HepG2 (cell line): ENCODE measurements at regions not wholly inside any gene's neighbourhood (a gene's known extent, or its start where the extent isn't known, plus 50 kb on each side); places are given as distances from the start of the nearest gene placed in this dataset.

ENCODE experiments used
- ATAC-seq: fragments of 200-7000 bp; cut with Tn5 transposase; 3 replicates; pipeline ENCODE4 v1.9.1; 2020; ENCODE audit warnings: mild to moderate bottlenecking, moderate library complexity
- BruUV-seq: library from RNA; stranded (reverse); fragments of 400-500 nt; replicated peaks from 2 replicates; lab custom pipeline; 2021; lab: Mats Ljungman, UMichigan
- CTCF ChIA-PET: fragments of 300-600 bp; formaldehyde crosslinking; extraction: SDS; loops from one replicate; lab custom pipeline; 2021; ENCODE audit warnings: low total read pairs, inconsistent platforms, low intra/inter-chr PET ratio; lab: Yijun Ruan, JAX
- POLR2A ChIA-PET: fragments of 350-600 bp; sonication (Branson Sonifier 250); formaldehyde crosslinking; loops from one replicate; lab custom pipeline; 2020; ENCODE audit warnings: antibody characterized with exemption, inconsistent platforms; lab: Yijun Ruan, JAX
- DNase-seq: peaks from one replicate; pipeline ENCODE4 v3.0.0-alpha.2; 2015; ENCODE audit warnings: low spot score
- FAIRE-seq: peaks from 3 replicates; lab custom pipeline; 2011; peaks lifted over from hg19 to GRCh38; lab: Jason Lieb, UNC
- H2AFZ ChIP-seq: one replicate; pipeline ENCODE4 v1.6.1; 2011; ENCODE audit warnings: low read length, inconsistent platforms
- H3K27ac ChIP-seq: fragments of 300-600 bp; 3 replicates; pipeline ENCODE4 v1.8.0; 2011; ENCODE audit warnings: mixed run types, mild to moderate bottlenecking, mixed read lengths, low read length, inconsistent platforms; ENCODE audit not compliant: insufficient read depth; ENCODE audit errors: extremely low read length
- H3K27me3 ChIP-seq, 2 experiments: fragments of 200-600 bp in 1 of 2; 2 replicates in 1 of 2; 3 replicates in 1 of 2; pipeline versions ENCODE4 v1.6.0 to v1.8.0; 2011; ENCODE audit warnings: low read length in 2 of 2, mild to moderate bottlenecking in 2 of 2, moderate library complexity in 2 of 2, inconsistent platforms in 1 of 2; ENCODE audit not compliant: insufficient read depth in 2 of 2, control insufficient read depth in 1 of 2
- H3K36me3 ChIP-seq, 2 experiments: fragments of 200-600 bp in 1 of 2; replicated peaks in 1 of 2; 2 replicates in 1 of 2; 3 replicates in 1 of 2; pipeline versions ENCODE4 v1.5.1 to v1.8.0; 2011; ENCODE audit warnings: low read length in 2 of 2, inconsistent platforms in 1 of 2; ENCODE audit not compliant: insufficient read depth in 2 of 2, control insufficient read depth in 1 of 2
- H3K4me1 ChIP-seq: 2 replicates; pipeline ENCODE4 v1.5.1; 2012; ENCODE audit warnings: low read length, inconsistent platforms; ENCODE audit not compliant: insufficient read depth
- H3K4me2 ChIP-seq: 2 replicates; pipeline ENCODE4 v1.6.0; 2011; ENCODE audit warnings: low read depth, low read length, inconsistent platforms
- H3K4me3 ChIP-seq, 3 experiments: fragments of 200-600 bp in 1 of 3; sonication (generic), shearing (Covaris generic) in 1 of 3; replicated peaks in 1 of 3; 2 replicates each; pipeline ENCODE4 v1.5.1; 2011 to 2016; ENCODE audit warnings: low read length in 3 of 3, inconsistent platforms in 2 of 3, low read depth in 2 of 3, mild to moderate bottlenecking in 2 of 3, control low read depth in 1 of 3, mixed read lengths in 1 of 3; ENCODE audit not compliant: insufficient read depth in 1 of 3
- H3K79me2 ChIP-seq: one replicate; pipeline ENCODE4 v1.6.1; 2011; ENCODE audit warnings: low read length, inconsistent platforms; ENCODE audit not compliant: insufficient read depth
- H3K9ac ChIP-seq: 2 replicates; pipeline ENCODE4 v1.6.0; 2011; ENCODE audit warnings: mild to moderate bottlenecking, low read depth, low read length, inconsistent platforms; ENCODE audit not compliant: insufficient read depth
- H3K9me3 ChIP-seq: 2 replicates; pipeline ENCODE4 v1.5.1; 2012; ENCODE audit warnings: mild to moderate bottlenecking, low read length
- H4K20me1 ChIP-seq: 2 replicates; pipeline ENCODE4 v1.6.0; 2011; ENCODE audit warnings: inconsistent platforms, mild to moderate bottlenecking, low read length, moderate library complexity; ENCODE audit not compliant: insufficient read depth
- ARID4A ChIP-seq: sonication (generic); formaldehyde crosslinking; IDR thresholded peaks from 2 replicates; pipeline ENCODE4 v1.5.0; 2020; ENCODE audit warnings: mild to moderate bottlenecking, missing genetic modification reagents, borderline replicate concordance
- ASH2L ChIP-seq: fragments of 300-600, 200-600 bp; sonication (generic); IDR thresholded peaks from 2 replicates; pipeline ENCODE4 v1.7.0; 2017; ENCODE audit warnings: low read depth, mild to moderate bottlenecking, moderate library complexity, mixed read lengths, low read length; ENCODE audit not compliant: insufficient read length
- DNMT1 ChIP-seq: sonication (generic); formaldehyde crosslinking; IDR thresholded peaks from 2 replicates; pipeline ENCODE4 v1.5.1; 2020; ENCODE audit warnings: mild to moderate bottlenecking, missing genetic modification reagents
- KDM5B ChIP-seq: sonication (generic); formaldehyde crosslinking; IDR thresholded peaks from 2 replicates; pipeline ENCODE4 v1.4.0; 2020; ENCODE audit warnings: missing genetic modification reagents, mild to moderate bottlenecking, borderline replicate concordance
- NAIF1 ChIP-seq: sonication (generic); formaldehyde crosslinking; IDR thresholded peaks from 2 replicates; pipeline ENCODE4 v1.5.0; 2020; ENCODE audit warnings: mild to moderate bottlenecking, missing genetic modification reagents, borderline replicate concordance
- NFE2L2 ChIP-seq: fragments of 150-350 bp; IDR thresholded peaks from 2 replicates; pipeline ENCODE4 v1.6.1; 2014; ENCODE audit warnings: low read length
- NFIC ChIP-seq: IDR thresholded peaks from 2 replicates; pipeline ENCODE4 v1.6.1; 2012; ENCODE audit warnings: mild to moderate bottlenecking, low read length, inconsistent platforms
- ZBTB44 ChIP-seq: sonication (generic); formaldehyde crosslinking; IDR thresholded peaks from 2 replicates; pipeline ENCODE4 v1.4.0; 2020; ENCODE audit warnings: missing genetic modification reagents
- ZFP90 ChIP-seq: sonication (generic); formaldehyde crosslinking; IDR thresholded peaks from 2 replicates; pipeline ENCODE4 v1.8.0; 2022; ENCODE audit warnings: missing genetic modification reagents, mild to moderate bottlenecking, inconsistent platforms, borderline replicate concordance
- ZNF12 ChIP-seq: sonication (generic); formaldehyde crosslinking; IDR thresholded peaks from 2 replicates; pipeline ENCODE4 v1.5.0; 2020; ENCODE audit warnings: missing genetic modification reagents
- ZNF552 ChIP-seq: sonication (generic); formaldehyde crosslinking; IDR thresholded peaks from 2 replicates; pipeline ENCODE4 v1.9.0; 2022; ENCODE audit warnings: missing genetic modification reagents, mild to moderate bottlenecking, borderline replicate concordance
- ZNF614 ChIP-seq: IDR thresholded peaks from 2 replicates; pipeline ENCODE4 v1.6.1; 2018; ENCODE audit warnings: missing biosample characterization, missing genetic modification reagents, inconsistent platforms, borderline replicate concordance
- ZZZ3 ChIP-seq: sonication (generic); formaldehyde crosslinking; IDR thresholded peaks from 2 replicates; pipeline ENCODE4 v1.4.0; 2020; ENCODE audit warnings: missing genetic modification reagents, mild to moderate bottlenecking, borderline replicate concordance
- WGBS: methylation state at CpG from one replicate; pipeline ENCODE4 v1.1.6; 2017; ENCODE audit warnings: low lambda C conversion rate; 5-methylcytosine and 5-hydroxymethylcytosine counted together
- in situ Hi-C: cut with HindIII; loops from 2 replicates; pipeline ENCODE4 v1.10.0; 2017; ENCODE audit warnings: low pct_unique_long_range_greater_than_20kb; ENCODE audit not compliant: extremely low pct_ligation_motif_present
- intact Hi-C: fragments of 100-400 bp; cut with micrococcal nuclease; formaldehyde crosslinking; loops from one replicate; pipeline ENCODE4 v1.10.0; 2022; ENCODE audit not compliant: unreplicated experiment

- DNase-seq (no peak), ATAC-seq (no peak), FAIRE-seq (no peak)
- Histone ChIP-seq H3K27me3 (no peaks in the 10 kb centered on the region), H3K27ac (no peak overlapping the region), H3K9me3 (peaks cover 93% of the 10 kb centered on the region), H3K4me3 (no peak overlapping the region), H3K4me2 (no peak overlapping the region), H3K4me1 (no peaks in the 10 kb centered on the region), H3K36me3 (no peaks in the 10 kb centered on the region), H4K20me1 (no peaks in the 10 kb centered on the region), H3K9ac (no peak overlapping the region), H2AFZ (no peak overlapping the region), H3K79me2 (no peaks in the 10 kb centered on the region)
- POLR2A ChIA-PET = no interaction called here
- 3% methylated on average over 2 of the region's 2 CpGs for WGBS
- in situ Hi-C loops (no loop called here), intact Hi-C loops (no loop called here)
- BruUV-seq = no TSS peak
- no peak for TF ChIP-seq DNMT1 (CRISPR knock-in tag)
- no peak for TF ChIP-seq ZNF552 (CRISPR knock-in tag)
- CTCF ChIA-PET = no interaction called here
Measured at GRCh38 chr21:22063140-22063539, 1064.9 kb downstream of the NCAM2 start.

- Histone ChIP-seq H3K27ac (no peak overlapping the region), H3K4me3 (no peak overlapping the region), H3K79me2 (no peaks in the 10 kb centered on the region), H3K4me1 (no peaks in the 10 kb centered on the region), H3K9me3 (peaks cover 83% of the 10 kb centered on the region), H3K4me2 (no peak overlapping the region), H3K9ac (no peak overlapping the region), H2AFZ (no peak overlapping the region), H3K36me3 (no peaks in the 10 kb centered on the region), H4K20me1 (no peaks in the 10 kb centered on the region), H3K27me3 (no peaks in the 10 kb centered on the region)
- ChIA-PET POLR2A (no interaction called here), CTCF (no interaction called here)
- intact Hi-C loops (no loop called here), in situ Hi-C loops (no loop called here)
- DNase-seq (no peak), FAIRE-seq (no peak), ATAC-seq (no peak)
- BruUV-seq = no TSS peak
- 12% methylated on average over 4 of the region's 4 CpGs for WGBS
- TF ChIP-seq ARID4A (CRISPR knock-in tag) (no peak), NAIF1 (CRISPR knock-in tag) (no peak), ZNF614 (CRISPR knock-in tag) (no peak), NFIC (no peak), KDM5B (CRISPR knock-in tag) (no peak), ZZZ3 (CRISPR knock-in tag) (no peak), ASH2L (no peak), NFE2L2 (no peak), ZNF12 (no peak), ZBTB44 (CRISPR knock-in tag) (no peak), ZFP90 (no peak)
Measured at GRCh38 chr21:22076471-22076870, 1078.3 kb downstream of the NCAM2 start.
